GM23338 (cell line): ENCODE measurements at regions not wholly inside any gene's neighbourhood (a gene's known extent, or its start where the extent isn't known, plus 50 kb on each side); places are given as distances from the start of the nearest gene placed in this dataset.

ENCODE experiments used
- ATAC-seq: fragments of 200-7000 bp; cut with Tn5 transposase; 3 replicates; pipeline ENCODE4 v1.9.1; 2020
- DNase-seq: peaks from one replicate; pipeline ENCODE4 v3.0.0-alpha.2; 2015; ENCODE audit warnings: low spot score
- H2AFZ ChIP-seq: fragments of 200-600 bp; sonication (generic); 2 replicates; pipeline ENCODE4 v1.8.0; 2016; ENCODE audit warnings: antibody characterized with exemption, mild to moderate bottlenecking, moderate library complexity
- H3F3A ChIP-seq: fragments of 200-600 bp; sonication (generic); replicated peaks from 2 replicates; pipeline ENCODE4 v1.8.0; 2017; ENCODE audit warnings: antibody characterized with exemption, mixed run types, low read depth
- H3K27ac ChIP-seq: fragments of 200-600 bp; sonication (generic); 2 replicates; pipeline ENCODE4 v1.6.1; 2016; ENCODE audit warnings: low read depth
- H3K27me3 ChIP-seq: fragments of 200-600 bp; sonication (generic); 2 replicates; pipeline ENCODE4 v1.8.0; 2016; ENCODE audit warnings: mild to moderate bottlenecking, mixed run types, moderate library complexity; ENCODE audit not compliant: insufficient read depth
- H3K36me3 ChIP-seq: fragments of 200-600 bp; sonication (generic); 2 replicates; pipeline ENCODE4 v1.8.0; 2016; ENCODE audit warnings: mild to moderate bottlenecking; ENCODE audit not compliant: insufficient read depth
- H3K4me1 ChIP-seq: fragments of 200-600 bp; sonication (generic); 2 replicates; pipeline ENCODE4 v1.8.0; 2016; ENCODE audit warnings: mild to moderate bottlenecking, moderate library complexity; ENCODE audit not compliant: insufficient read depth
- H3K4me2 ChIP-seq: fragments of 200-600 bp; sonication (generic); 2 replicates; pipeline ENCODE4 v1.7.1; 2017; ENCODE audit warnings: mixed run types
- H3K4me3 ChIP-seq: fragments of 200-600 bp; sonication (generic); 2 replicates; pipeline ENCODE4 v1.6.1; 2016; ENCODE audit warnings: mixed run types
- H3K79me2 ChIP-seq: fragments of 200-600 bp; sonication (generic); replicated peaks from 2 replicates; pipeline ENCODE4 v1.8.0; 2017; ENCODE audit warnings: mild to moderate bottlenecking; ENCODE audit not compliant: insufficient read depth
- H3K9me2 ChIP-seq: fragments of 200-600 bp; sonication (generic); 2 replicates; pipeline ENCODE4 v1.8.0; 2017; ENCODE audit not compliant: insufficient read depth
- H4K20me1 ChIP-seq: fragments of 200-600 bp; sonication (generic); replicated peaks from 2 replicates; pipeline ENCODE4 v1.8.0; 2017; ENCODE audit warnings: mild to moderate bottlenecking; ENCODE audit not compliant: insufficient read depth
- H3K27ac Mint-ChIP-seq: 2 replicates; pipeline ENCODE4 v1.8.0; 2020; ENCODE audit warnings: inconsistent platforms, mild to moderate bottlenecking, moderate library complexity, mixed read lengths
- H3K27me3 Mint-ChIP-seq: 3 replicates; pipeline ENCODE4 v1.8.0; 2022; ENCODE audit warnings: low read depth, mild to moderate bottlenecking, moderate library complexity, mixed read lengths, inconsistent platforms; ENCODE audit not compliant: insufficient read depth, poor library complexity
- H3K36me3 Mint-ChIP-seq: 3 replicates; pipeline ENCODE4 v1.8.0; 2021; ENCODE audit warnings: low read depth, mild to moderate bottlenecking, inconsistent platforms, moderate library complexity, mixed read lengths
- H3K4me1 Mint-ChIP-seq: 3 replicates; pipeline ENCODE4 v1.8.0; 2020; ENCODE audit warnings: mild to moderate bottlenecking, inconsistent platforms, mixed read lengths
- H3K4me3 Mint-ChIP-seq: 3 replicates; pipeline ENCODE4 v1.8.0; 2021; ENCODE audit warnings: moderate library complexity, mild to moderate bottlenecking, inconsistent platforms, mixed read lengths
- H3K9me3 Mint-ChIP-seq: 3 replicates; pipeline ENCODE4 v1.8.0; 2020; ENCODE audit warnings: moderate library complexity, mild to moderate bottlenecking, inconsistent platforms, mixed read lengths
- CREB1 ChIP-seq: fragments of 250-450 bp; sonication (Bioruptor Pico); IDR thresholded peaks from 2 replicates; pipeline ENCODE4 v1.5.0; 2020; ENCODE audit warnings: low read depth, mild to moderate bottlenecking, moderate library complexity
- ETS1 ChIP-seq: IDR thresholded peaks from 2 replicates; pipeline ENCODE4 v1.6.1; 2016; ENCODE audit warnings: antibody characterized with exemption
- EZH2 ChIP-seq: fragments of 200-600 bp; sonication (generic); IDR thresholded peaks from one replicate; pipeline ENCODE4 v1.8.0; 2017; ENCODE audit warnings: antibody characterized with exemption, mild to moderate bottlenecking, low read depth; ENCODE audit not compliant: unreplicated experiment
- EZH2phosphoT487 ChIP-seq: fragments of 200-600 bp; sonication (generic); IDR thresholded peaks from one replicate; pipeline ENCODE4 v1.8.1; 2018; ENCODE audit warnings: antibody characterized with exemption; ENCODE audit not compliant: unreplicated experiment
- JUNB ChIP-seq: IDR thresholded peaks from one replicate; pipeline ENCODE4 v1.6.1; 2016; ENCODE audit warnings: antibody characterized with exemption; ENCODE audit not compliant: unreplicated experiment
- NANOG ChIP-seq: IDR thresholded peaks from 2 replicates; pipeline ENCODE4 v1.6.1; 2016; ENCODE audit warnings: antibody characterized with exemption, borderline replicate concordance
- POLR2AphosphoS5 ChIP-seq: IDR thresholded peaks from 2 replicates; pipeline ENCODE4 v1.6.1; 2016; ENCODE audit warnings: antibody characterized with exemption, low read depth
- REST ChIP-seq: IDR thresholded peaks from one replicate; pipeline ENCODE4 v1.6.1; 2018; ENCODE audit warnings: antibody characterized with exemption; ENCODE audit not compliant: unreplicated experiment
- STAT1 ChIP-seq: IDR thresholded peaks from one replicate; pipeline ENCODE4 v1.6.1; 2016; ENCODE audit warnings: antibody characterized with exemption; ENCODE audit not compliant: unreplicated experiment
- ZNF114 ChIP-seq: fragments of 250-450 bp; sonication (Bioruptor Pico); IDR thresholded peaks from 2 replicates; pipeline ENCODE4 v1.5.0; 2020; ENCODE audit warnings: mild to moderate bottlenecking, moderate library complexity
- ZNF331 ChIP-seq: fragments of 250-450 bp; sonication (Bioruptor Pico); IDR thresholded peaks from 2 replicates; pipeline ENCODE4 v1.5.0; 2020; ENCODE audit warnings: low read depth, mild to moderate bottlenecking, moderate library complexity
- ZNF462 ChIP-seq: fragments of 250-450 bp; sonication (Bioruptor Pico); IDR thresholded peaks from 2 replicates; pipeline ENCODE4 v1.5.0; 2020; ENCODE audit warnings: mild to moderate bottlenecking, moderate library complexity

- H3K4me2 ChIP-seq: no peak overlapping the region
- no peak overlapping the region for H3K4me3 Mint-ChIP-seq
- H3K27ac ChIP-seq: no peak overlapping the region
- no peaks in the 10 kb centered on the region for H3F3A ChIP-seq
- no peaks in the 10 kb centered on the region for H3K4me1 Mint-ChIP-seq
- H3K4me3 ChIP-seq: no peak overlapping the region
- DNase-seq: no peak
- H3K36me3 Mint-ChIP-seq: no peaks in the 10 kb centered on the region
- no peaks in the 10 kb centered on the region for H3K79me2 ChIP-seq
- TF ChIP-seq CREB1 (CRISPR knock-in tag) (no peak), STAT1 (no peak)
- no peaks in the 10 kb centered on the region for H3K27me3 ChIP-seq
- no peak overlapping the region for H3K27ac Mint-ChIP-seq
- H3K4me1 ChIP-seq: no peaks in the 10 kb centered on the region
- peaks cover 28% of the 10 kb centered on the region for H3K9me2 ChIP-seq
- H2AFZ ChIP-seq: no peak overlapping the region
- no peak for ATAC-seq
- no peaks in the 10 kb centered on the region for H3K36me3 ChIP-seq
- H3K27me3 Mint-ChIP-seq: peaks cover 2% of the 10 kb centered on the region
- no peaks in the 10 kb centered on the region for H4K20me1 ChIP-seq
- H3K9me3 Mint-ChIP-seq: no peaks in the 10 kb centered on the region
These were observed 1127.2 kb upstream of the LRRN3 start for GRCh38 chr7:109963741-109964140.

GRCh38 chr7:109964780-109965179, 1126.1 kb upstream of the LRRN3 start:
- H3K9me2 ChIP-seq: peaks cover 23% of the 10 kb centered on the region
- peaks cover 2% of the 10 kb centered on the region for H3K27me3 Mint-ChIP-seq
- no peak overlapping the region for H3K27ac ChIP-seq
- no peak overlapping the region for H3K4me3 ChIP-seq
- ATAC-seq: no peak
- no peak overlapping the region for H3K4me2 ChIP-seq
- no peaks in the 10 kb centered on the region for H4K20me1 ChIP-seq
- no peaks in the 10 kb centered on the region for H3F3A ChIP-seq
- no peak overlapping the region for H3K4me3 Mint-ChIP-seq
- no peaks in the 10 kb centered on the region for H3K79me2 ChIP-seq
- no peaks in the 10 kb centered on the region; the same call in 2 of the 3 replicates for H3K9me3 Mint-ChIP-seq
- no peak overlapping the region for H2AFZ ChIP-seq
- H3K27ac Mint-ChIP-seq: no peak overlapping the region
- H3K36me3 Mint-ChIP-seq: no peaks in the 10 kb centered on the region
- H3K4me1 ChIP-seq: no peaks in the 10 kb centered on the region
- DNase-seq: no peak
- no peaks in the 10 kb centered on the region for H3K4me1 Mint-ChIP-seq
- H3K36me3 ChIP-seq: no peaks in the 10 kb centered on the region
- no peaks in the 10 kb centered on the region for H3K27me3 ChIP-seq
- TF ChIP-seq ZNF462 (CRISPR knock-in tag): no peak
- no peak for TF ChIP-seq REST
- no peak for TF ChIP-seq CREB1 (CRISPR knock-in tag)
- TF ChIP-seq ZNF114: no peak
- no peak for TF ChIP-seq JUNB
- TF ChIP-seq STAT1: no peak
- no peak for TF ChIP-seq EZH2
- TF ChIP-seq ZNF331 (CRISPR knock-in tag): no peak
- TF ChIP-seq ETS1: no peak
- TF ChIP-seq NANOG: no peak
- no peak for TF ChIP-seq POLR2AphosphoS5
- no peak for TF ChIP-seq EZH2phosphoT487
